ENCODE measurements at regions not wholly inside any gene's neighbourhood (a gene's known extent, or its start where the extent isn't known, plus 50 kb on each side); places are given as distances from the start of the nearest gene placed in this dataset.

DNA sequence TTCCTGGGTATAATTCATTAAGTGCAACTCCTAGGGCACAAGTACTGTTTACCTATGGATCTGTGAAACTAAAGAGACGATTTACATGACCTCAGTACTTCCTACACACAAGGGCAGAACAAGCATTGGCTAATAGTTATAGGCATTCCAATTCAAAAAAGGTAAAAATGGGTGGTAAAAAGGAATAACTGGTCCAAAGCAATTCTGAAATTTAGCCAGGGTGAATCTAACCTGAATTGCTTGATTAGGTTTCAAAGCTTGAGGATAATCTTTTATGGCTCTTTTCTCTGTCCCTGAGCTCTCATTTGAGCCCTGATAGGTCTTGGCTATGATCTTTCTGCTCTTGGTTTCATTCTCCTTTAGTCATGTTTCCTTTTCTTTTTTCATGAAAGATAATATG lies 52.3 kb upstream of the CALCR start:
- no peak for DNase-seq (ENCODE audit: low read depth)
- TF ChIP-seq, protein P1, sequence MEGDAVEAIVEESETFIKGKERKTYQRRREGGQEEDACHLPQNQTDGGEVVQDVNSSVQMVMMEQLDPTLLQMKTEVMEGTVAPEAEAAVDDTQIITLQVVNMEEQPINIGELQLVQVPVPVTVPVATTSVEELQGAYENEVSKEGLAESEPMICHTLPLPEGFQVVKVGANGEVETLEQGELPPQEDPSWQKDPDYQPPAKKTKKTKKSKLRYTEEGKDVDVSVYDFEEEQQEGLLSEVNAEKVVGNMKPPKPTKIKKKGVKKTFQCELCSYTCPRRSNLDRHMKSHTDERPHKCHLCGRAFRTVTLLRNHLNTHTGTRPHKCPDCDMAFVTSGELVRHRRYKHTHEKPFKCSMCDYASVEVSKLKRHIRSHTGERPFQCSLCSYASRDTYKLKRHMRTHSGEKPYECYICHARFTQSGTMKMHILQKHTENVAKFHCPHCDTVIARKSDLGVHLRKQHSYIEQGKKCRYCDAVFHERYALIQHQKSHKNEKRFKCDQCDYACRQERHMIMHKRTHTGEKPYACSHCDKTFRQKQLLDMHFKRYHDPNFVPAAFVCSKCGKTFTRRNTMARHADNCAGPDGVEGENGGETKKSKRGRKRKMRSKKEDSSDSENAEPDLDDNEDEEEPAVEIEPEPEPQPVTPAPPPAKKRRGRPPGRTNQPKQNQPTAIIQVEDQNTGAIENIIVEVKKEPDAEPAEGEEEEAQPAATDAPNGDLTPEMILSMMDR (conservative IDR thresholded peaks at IDR 0.05; ENCODE audit: low read depth, low read length): no peak
- no peak overlapping the region for H3K4me3 ChIP-seq (ENCODE audit: low read length)
